HEK293 (cell line): ENCODE measurements at regions not wholly inside any gene's neighbourhood (a gene's known extent, or its start where the extent isn't known, plus 50 kb on each side); places are given as distances from the start of the nearest gene placed in this dataset.
"Not testable (repeated sequence)": the region's sequence is repeated elsewhere in the genome, so short reads cannot be mapped to it uniquely, and the experiment has no call there.

Source experiments
- CTCF ChIA-PET: fragments of 350-600 bp; formaldehyde crosslinking; extraction: SDS; loops from one replicate; lab custom pipeline; 2021; ENCODE audit warnings: antibody characterized with exemption; lab: Yijun Ruan, JAX
- POLR2A ChIA-PET: fragments of 300-600 bp; formaldehyde crosslinking; extraction: SDS; loops from one replicate; lab custom pipeline; 2020; ENCODE audit warnings: antibody characterized with exemption, inconsistent platforms; lab: Yijun Ruan, JAX
- H3K27ac ChIP-seq: fragments of 200-500 bp; sonication (Bioruptor generic); 2 replicates; pipeline ENCODE4 v1.5.1; 2014; ENCODE audit warnings: low read depth, low read length, control low read depth, inconsistent platforms; ENCODE audit errors: extremely low read depth
- H3K36me3 ChIP-seq, 2 experiments: fragments of 200-500 bp in 1 of 2; sonication (Bioruptor generic) in 1 of 2; 1 replicate in 1 of 2; 2 replicates in 1 of 2; pipeline ENCODE4 v1.5.1; 2014 to 2017; ENCODE audit warnings: inconsistent platforms in 2 of 2, low read length in 2 of 2; ENCODE audit not compliant: control insufficient read depth in 2 of 2, insufficient read depth in 1 of 2
- H3K4me1 ChIP-seq: fragments of 200-500 bp; sonication (Bioruptor generic); 2 replicates; pipeline ENCODE4 v1.5.1; 2014; ENCODE audit warnings: mild to moderate bottlenecking, low read length, inconsistent platforms; ENCODE audit not compliant: control insufficient read depth, insufficient read depth
- H3K4me3 ChIP-seq: 2 replicates; pipeline ENCODE4 v1.5.1; 2011; ENCODE audit warnings: low read depth, mild to moderate bottlenecking, control low read depth, low read length, moderate library complexity
- H3K9me3 ChIP-seq: fragments of 200-500 bp; sonication (Bioruptor generic); 2 replicates; pipeline ENCODE4 v1.5.1; 2014; ENCODE audit warnings: low read depth, low read length, inconsistent platforms; ENCODE audit not compliant: control insufficient read depth, insufficient read depth
- AEBP2 ChIP-seq: fragments of 450-650 bp; formaldehyde crosslinking; IDR thresholded peaks from 2 replicates; pipeline ENCODE4 v1.5.1; 2016; ENCODE audit warnings: missing biosample characterization, missing genetic modification characterization, borderline replicate concordance
- BCL6B ChIP-seq: fragments of 450-650 bp; formaldehyde crosslinking; IDR thresholded peaks from 2 replicates; pipeline ENCODE4 v1.5.1; 2017; ENCODE audit warnings: missing biosample characterization, missing genetic modification characterization
- HOXD13 ChIP-seq: sonication (generic); formaldehyde crosslinking; IDR thresholded peaks from 2 replicates; pipeline ENCODE4 v1.8.0; 2022; ENCODE audit warnings: missing genetic modification reagents, borderline replicate concordance
- PRDM2 ChIP-seq: fragments of 450-650 bp; formaldehyde crosslinking; IDR thresholded peaks from 2 replicates; pipeline ENCODE4 v1.5.1; 2016; ENCODE audit warnings: missing biosample characterization, missing genetic modification characterization, borderline replicate concordance
- ZFP3 ChIP-seq: fragments of 450-650 bp; formaldehyde crosslinking; IDR thresholded peaks from 2 replicates; pipeline ENCODE4 v1.5.1; 2016; ENCODE audit warnings: low read depth, missing biosample characterization, missing genetic modification characterization
- ZNF10 ChIP-seq: fragments of 450-650 bp; formaldehyde crosslinking; IDR thresholded peaks from 2 replicates; pipeline ENCODE4 v1.5.1; 2017; ENCODE audit warnings: missing biosample characterization, missing genetic modification characterization
- ZNF121 ChIP-seq: fragments of 450-650 bp; formaldehyde crosslinking; IDR thresholded peaks from 2 replicates; pipeline ENCODE4 v1.5.1; 2016; ENCODE audit warnings: missing biosample characterization, missing genetic modification characterization
- ZNF157 ChIP-seq: fragments of 450-650 bp; formaldehyde crosslinking; IDR thresholded peaks from 2 replicates; pipeline ENCODE4 v1.5.1; 2016; ENCODE audit warnings: missing biosample characterization, missing genetic modification characterization
- ZNF24 ChIP-seq: fragments of 450-650 bp; formaldehyde crosslinking; IDR thresholded peaks from 2 replicates; pipeline ENCODE4 v1.5.1; 2016; ENCODE audit warnings: missing biosample characterization, missing genetic modification characterization
- ZNF266 ChIP-seq: fragments of 450-650 bp; formaldehyde crosslinking; IDR thresholded peaks from 2 replicates; pipeline ENCODE4 v1.5.1; 2016; ENCODE audit warnings: missing biosample characterization, missing genetic modification characterization, low read depth
- ZNF335 ChIP-seq: fragments of 450-650 bp; formaldehyde crosslinking; conservative IDR thresholded peaks from 2 replicates; pipeline ENCODE4 v1.5.1; 2016; ENCODE audit warnings: missing biosample characterization, missing genetic modification characterization
- ZNF37A ChIP-seq: fragments of 450-650 bp; IDR thresholded peaks from 2 replicates; pipeline ENCODE4 v1.5.1; 2018; ENCODE audit warnings: missing biosample characterization, missing genetic modification characterization
- ZNF394 ChIP-seq: fragments of 450-650 bp; formaldehyde crosslinking; IDR thresholded peaks from 2 replicates; pipeline ENCODE4 v1.5.1; 2016; ENCODE audit warnings: missing biosample characterization, missing genetic modification characterization, mild to moderate bottlenecking, moderate library complexity, borderline replicate concordance
- ZNF48 ChIP-seq: fragments of 450-650 bp; formaldehyde crosslinking; IDR thresholded peaks from 2 replicates; pipeline ENCODE4 v1.5.1; 2016; ENCODE audit warnings: missing biosample characterization, missing genetic modification characterization
- ZNF501 ChIP-seq: fragments of 450-650 bp; formaldehyde crosslinking; IDR thresholded peaks from 2 replicates; pipeline ENCODE4 v1.5.1; 2016; ENCODE audit warnings: missing biosample characterization, missing genetic modification characterization
- ZNF513 ChIP-seq: fragments of 450-650 bp; IDR thresholded peaks from 2 replicates; pipeline ENCODE4 v1.5.1; 2018; ENCODE audit warnings: missing biosample characterization, missing genetic modification characterization
- ZNF596 ChIP-seq: fragments of 450-650 bp; IDR thresholded peaks from 2 replicates; pipeline ENCODE4 v1.5.0; 2018; ENCODE audit warnings: missing biosample characterization, mild to moderate bottlenecking, missing genetic modification characterization, moderate library complexity
- ZNF623 ChIP-seq: fragments of 450-650 bp; formaldehyde crosslinking; IDR thresholded peaks from 2 replicates; pipeline ENCODE4 v1.5.1; 2016; ENCODE audit warnings: missing biosample characterization, missing genetic modification characterization
- ZNF624 ChIP-seq: fragments of 450-650 bp; formaldehyde crosslinking; IDR thresholded peaks from 2 replicates; pipeline ENCODE4 v1.5.1; 2017; ENCODE audit warnings: missing biosample characterization, missing genetic modification characterization
- ZNF639 ChIP-seq: fragments of 450-650 bp; formaldehyde crosslinking; IDR thresholded peaks from 2 replicates; pipeline ENCODE4 v1.5.1; 2016; ENCODE audit warnings: missing biosample characterization, missing genetic modification characterization

- TF ChIP-seq ZNF157 (tag by site-specific recombination) = no peak
- no peak for TF ChIP-seq ZNF121
- TF ChIP-seq, all 188 proteins: peak for 0
- ChIA-PET POLR2A (no interaction called here), CTCF (interaction anchor here (0.6 to 3.8 kb wide), 3 partner anchors 10 to 41 kb away, joined by 3 to 23 read pairs (median 4); no protein-coding TSS in a partner anchor)
- Histone ChIP-seq H3K4me1 (no peaks in the 10 kb centered on the region), H3K4me3 (no peak overlapping the region), H3K36me3 (no peaks in the 10 kb centered on the region), H3K27ac (no peak overlapping the region), H3K9me3 (no peaks in the 10 kb centered on the region)
These were observed 60.2 kb upstream of the ATP5MC3 start for GRCh38 chr2:175241691-175242090.

GRCh38 chr2:175240033-175240432 lies 58.5 kb upstream of the ATP5MC3 start:
- H3K27ac ChIP-seq, H3K4me1 ChIP-seq, H3K4me3 ChIP-seq, POLR2A ChIA-PET, H3K36me3 ChIP-seq, H3K9me3 ChIP-seq: not testable (repeated sequence)
- CTCF ChIA-PET = interaction anchor here (3.8 kb wide), 1 partner anchor 11 kb away, joined by 23 read pairs; no protein-coding TSS in a partner anchor

GRCh38 chr2:175236930-175237329 lies 55.4 kb upstream of the ATP5MC3 start:
- CTCF ChIA-PET = no interaction called here
- no peaks in the 10 kb centered on the region for H3K36me3 ChIP-seq
- H3K9me3 ChIP-seq = no peaks in the 10 kb centered on the region
- H3K4me1 ChIP-seq = peaks cover 12% of the 10 kb centered on the region
- POLR2A ChIA-PET = no interaction called here
- no peak overlapping the region for H3K27ac ChIP-seq
- no peak overlapping the region for H3K4me3 ChIP-seq
- TF ChIP-seq BCL6B (tag by site-specific recombination) = no peak
- no peak for TF ChIP-seq ZFP3 (tag by site-specific recombination)
- TF ChIP-seq AEBP2 = no peak
- TF ChIP-seq ZNF596 (tag by site-specific recombination) = no peak
- no peak for TF ChIP-seq ZNF513
- no peak for TF ChIP-seq ZNF501 (tag by site-specific recombination)
- TF ChIP-seq ZNF24 = no peak
- no peak for TF ChIP-seq ZNF121
- no peak for TF ChIP-seq ZNF624 (tag by site-specific recombination)
- no peak for TF ChIP-seq ZNF48 (tag by site-specific recombination)
- no peak for TF ChIP-seq ZNF394
- no peak for TF ChIP-seq ZNF623
- TF ChIP-seq ZNF266 (tag by site-specific recombination) = no peak
- no peak for TF ChIP-seq ZNF335 (tag by site-specific recombination)
- TF ChIP-seq ZNF10 (tag by site-specific recombination) = no peak
- no peak for TF ChIP-seq PRDM2 (tag by site-specific recombination)
- TF ChIP-seq HOXD13 (CRISPR knock-in tag) = no peak
- TF ChIP-seq ZNF639 (tag by site-specific recombination) = no peak
- no peak for TF ChIP-seq ZNF37A (tag by site-specific recombination)
